ENCODE measurements at regions not wholly inside any gene's neighbourhood (a gene's known extent, or its start where the extent isn't known, plus 50 kb on each side); places are given as distances from the start of the nearest gene placed in this dataset.

DNA sequence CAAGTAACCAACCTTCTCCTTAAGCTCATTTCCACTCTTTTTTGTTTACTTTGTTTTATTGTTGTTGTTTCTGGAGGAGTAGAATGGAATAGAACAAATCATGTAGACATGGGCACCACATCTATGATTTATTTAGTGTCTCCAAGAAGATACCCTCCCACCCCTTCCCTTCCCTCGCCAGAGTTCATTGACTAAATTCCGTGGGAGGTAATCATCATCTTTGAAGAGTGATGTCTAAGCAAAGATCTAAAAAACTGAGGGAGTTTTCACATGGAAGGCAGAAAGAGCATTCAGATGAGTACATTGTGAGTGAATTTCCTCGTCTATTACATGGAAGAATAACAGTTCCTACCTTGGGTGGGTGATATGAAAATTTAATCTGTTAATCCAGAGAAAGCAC lies 136.2 kb downstream of the SEC16B start:
- TF ChIP-seq, protein P1, sequence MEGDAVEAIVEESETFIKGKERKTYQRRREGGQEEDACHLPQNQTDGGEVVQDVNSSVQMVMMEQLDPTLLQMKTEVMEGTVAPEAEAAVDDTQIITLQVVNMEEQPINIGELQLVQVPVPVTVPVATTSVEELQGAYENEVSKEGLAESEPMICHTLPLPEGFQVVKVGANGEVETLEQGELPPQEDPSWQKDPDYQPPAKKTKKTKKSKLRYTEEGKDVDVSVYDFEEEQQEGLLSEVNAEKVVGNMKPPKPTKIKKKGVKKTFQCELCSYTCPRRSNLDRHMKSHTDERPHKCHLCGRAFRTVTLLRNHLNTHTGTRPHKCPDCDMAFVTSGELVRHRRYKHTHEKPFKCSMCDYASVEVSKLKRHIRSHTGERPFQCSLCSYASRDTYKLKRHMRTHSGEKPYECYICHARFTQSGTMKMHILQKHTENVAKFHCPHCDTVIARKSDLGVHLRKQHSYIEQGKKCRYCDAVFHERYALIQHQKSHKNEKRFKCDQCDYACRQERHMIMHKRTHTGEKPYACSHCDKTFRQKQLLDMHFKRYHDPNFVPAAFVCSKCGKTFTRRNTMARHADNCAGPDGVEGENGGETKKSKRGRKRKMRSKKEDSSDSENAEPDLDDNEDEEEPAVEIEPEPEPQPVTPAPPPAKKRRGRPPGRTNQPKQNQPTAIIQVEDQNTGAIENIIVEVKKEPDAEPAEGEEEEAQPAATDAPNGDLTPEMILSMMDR (IDR thresholded peaks at IDR 0.05) = no peak
- TF ChIP-seq POLR2A (IDR thresholded peaks at IDR 0.05) = no peak
- H3K4me3 ChIP-seq (ENCODE audit: low read depth, poor library complexity, severe bottlenecking) = no peak overlapping the region
- no peak for DNase-seq (ENCODE audit: low spot score in 2 of 2)
- intact Hi-C loops (cut with DNase I; ENCODE audit: low total_unique reads) = no loop called here
- WGBS, 2 donors = 62 to 78% methylated on average over 3 of the region's 3 CpGs

GRCh38 chr1:177830531-177831135 lies 139.2 kb downstream of the SEC16B start:
- no peak overlapping the region for H3K4me3 ChIP-seq (ENCODE audit: low read depth, poor library complexity, severe bottlenecking)
- no peak for DNase-seq (ENCODE audit: low spot score in 2 of 2)
- intact Hi-C loops (cut with DNase I; ENCODE audit: low total_unique reads) = no loop called here
- TF ChIP-seq POLR2A (IDR thresholded peaks at IDR 0.05) = no peak
- TF ChIP-seq, protein P1 (IDR thresholded peaks at IDR 0.05) = no peak
- 82 to 87% methylated on average over 4 of the region's 4 CpGs for WGBS, 2 donors

- intact Hi-C loops (cut with DNase I; ENCODE audit: low total_unique reads) = no loop called here
- 63 to 76% methylated on average over 6 of the region's 6 CpGs for WGBS, 2 donors
- no peak overlapping the region for H3K4me3 ChIP-seq (ENCODE audit: low read depth, poor library complexity, severe bottlenecking)
- TF ChIP-seq POLR2A (IDR thresholded peaks at IDR 0.05) = no peak
- TF ChIP-seq, protein P1 (IDR thresholded peaks at IDR 0.05) = no peak
- no peak for DNase-seq (ENCODE audit: low spot score in 2 of 2)
These were observed 144.5 kb downstream of the SEC16B start for GRCh38 chr1:177825276-177825901.

DNA sequence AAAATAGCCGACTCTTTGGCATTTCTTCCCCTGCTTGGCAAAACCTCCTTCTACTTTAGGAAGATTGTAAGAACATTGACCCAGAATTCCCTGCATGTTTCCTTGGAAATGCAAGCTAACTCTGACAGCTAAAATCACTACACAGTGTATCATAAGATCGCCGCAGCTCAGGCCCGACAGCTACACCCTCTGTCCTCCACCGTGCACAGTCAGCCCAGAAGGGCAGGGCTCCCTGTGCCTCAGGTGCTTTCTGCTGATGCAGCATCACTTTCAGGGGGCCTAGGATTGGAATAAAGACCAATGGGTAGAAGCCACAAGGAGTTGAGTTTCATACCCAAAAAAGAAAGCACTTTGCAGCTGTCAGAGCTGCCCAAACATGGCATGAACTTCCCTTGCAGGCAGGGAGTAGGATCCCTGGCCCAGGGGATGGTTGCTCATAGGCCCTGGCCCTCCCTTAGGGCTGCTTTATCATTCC lies 145.3 kb downstream of the SEC16B start:
- DNase-seq (ENCODE audit: low spot score in 2 of 2) = no peak
- no peak for TF ChIP-seq POLR2A (IDR thresholded peaks at IDR 0.05)
- TF ChIP-seq, protein P1 (IDR thresholded peaks at IDR 0.05) = no peak
- WGBS, 2 donors = 42 to 64% methylated on average over 5 of the region's 5 CpGs
- H3K4me3 ChIP-seq (ENCODE audit: low read depth, poor library complexity, severe bottlenecking) = no peak overlapping the region
- intact Hi-C loops (cut with DNase I; ENCODE audit: low total_unique reads) = no loop called here

DNA sequence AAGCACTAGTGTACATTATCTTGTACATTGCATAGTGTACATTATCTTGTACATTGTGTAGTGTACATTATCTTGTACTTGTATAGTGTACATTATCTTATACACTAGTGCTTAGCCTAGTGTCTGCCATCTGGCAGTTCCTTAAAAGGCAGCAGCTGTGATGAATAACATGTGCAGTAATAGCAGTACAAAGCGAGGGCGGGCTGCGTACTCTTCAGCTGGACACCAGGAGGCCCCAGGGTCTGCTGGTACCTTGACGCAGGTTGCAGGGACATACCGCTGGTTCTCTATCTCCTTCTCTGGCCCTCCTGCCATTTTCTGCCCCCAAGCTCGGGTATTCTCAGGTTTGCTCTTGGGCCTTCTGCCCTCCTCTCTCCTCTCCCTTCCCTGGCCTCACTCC lies 149.6 kb downstream of the SEC16B start:
- intact Hi-C loops (cut with DNase I; ENCODE audit: low total_unique reads) = no loop called here
- TF ChIP-seq, protein P1 (IDR thresholded peaks at IDR 0.05) = no peak
- TF ChIP-seq POLR2A (IDR thresholded peaks at IDR 0.05) = no peak
- DNase-seq (ENCODE audit: low spot score in 2 of 2) = no peak
- H3K4me3 ChIP-seq (ENCODE audit: low read depth, poor library complexity, severe bottlenecking) = no peak overlapping the region
- 53 to 76% methylated on average over 6 of the region's 6 CpGs for WGBS, 2 donors
